ENCODE measurements at regions not wholly inside any gene's neighbourhood (a gene's known extent, or its start where the extent isn't known, plus 50 kb on each side); places are given as distances from the start of the nearest gene placed in this dataset.
A peak's percentile ranks its signal among the peaks of the same experiment; 100 is the strongest.

GRCh38 chr4:55175779-55176231, 50.4 kb upstream of the KDR start:
- no peak for ATAC-seq

GRCh38 chr4:55176497-55176896, 51.1 kb upstream of the KDR start:
- ATAC-seq = no peak

- ATAC-seq = no peak
Measured at GRCh38 chr4:55177461-55177860, 52.1 kb upstream of the KDR start.

GRCh38 chr4:55178226-55179005, 53.0 kb upstream of the KDR start:
- ATAC-seq = no peak

GRCh38 chr4:55181010-55182005, 55.9 kb upstream of the KDR start:
- no peak for ATAC-seq

- ATAC-seq = peak; percentile 90
Measured at GRCh38 chr4:55183926-55184599, 58.7 kb upstream of the KDR start.

DNA sequence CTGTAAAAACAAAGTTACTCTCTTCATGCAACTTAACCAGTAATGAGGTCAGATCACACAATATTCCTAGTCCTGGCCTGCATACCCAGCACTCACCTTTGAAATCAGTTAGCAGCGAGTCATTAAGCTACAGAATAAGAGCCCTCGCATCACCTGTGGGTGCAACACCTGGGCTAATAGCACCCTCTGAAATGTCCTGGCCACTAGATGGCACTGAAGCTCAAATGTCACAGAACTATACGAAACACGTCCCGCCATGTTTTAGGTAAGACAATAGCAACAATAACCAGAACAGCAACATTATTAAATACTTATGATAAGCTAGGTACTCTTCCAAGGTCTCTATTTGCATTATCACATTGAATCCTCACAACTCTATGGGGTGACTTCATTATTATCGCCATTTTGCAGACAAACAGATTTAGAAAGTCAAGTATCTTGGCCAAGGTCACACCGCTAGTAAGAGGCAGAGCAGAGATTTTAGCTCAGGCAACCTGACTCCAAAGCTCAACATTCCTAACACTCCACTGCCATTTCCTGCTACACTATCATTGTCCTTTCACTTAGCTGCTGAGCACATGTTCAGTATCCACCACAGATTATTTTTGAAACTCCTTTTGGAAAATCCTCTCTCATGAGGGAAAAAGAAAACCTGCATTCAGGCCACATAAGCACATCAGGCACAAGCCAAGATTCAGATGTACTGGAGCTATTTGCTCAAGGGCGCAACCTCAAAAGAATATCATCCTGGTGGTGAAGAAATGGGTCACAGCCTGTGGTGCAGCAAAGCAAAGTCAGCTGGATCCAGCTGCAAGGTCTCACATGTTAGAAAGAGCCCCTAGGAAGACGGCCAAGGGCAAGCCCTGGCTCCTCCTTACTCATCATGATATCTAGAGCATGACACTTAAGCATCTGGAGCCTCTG, 59.5 kb upstream of the KDR start:
- peak; percentile 74 for ATAC-seq

- ATAC-seq = no peak
Measured at GRCh38 chr4:55186123-55186522, 60.7 kb upstream of the KDR start.

DNA sequence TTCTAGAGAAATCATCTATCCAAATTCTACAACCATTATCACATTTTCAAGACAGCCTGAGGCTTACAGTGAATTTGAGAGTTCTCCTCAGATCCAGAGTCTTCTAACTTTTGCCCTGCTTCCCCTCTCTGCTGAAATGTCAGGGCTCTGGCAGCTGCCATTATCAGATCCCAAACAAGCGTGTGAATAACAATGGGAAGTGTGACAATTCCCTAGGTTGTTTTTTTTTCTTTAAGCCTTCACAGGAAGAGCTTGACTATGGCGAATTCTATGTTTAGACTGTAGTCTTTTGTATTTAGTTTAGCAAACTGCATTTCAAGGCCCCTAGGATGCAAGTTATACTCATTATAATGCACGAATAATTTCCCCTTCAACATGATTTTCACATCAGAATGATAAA, 61.3 kb upstream of the KDR start:
- no peak for ATAC-seq

GRCh38 chr4:55214172-55214571, 88.8 kb upstream of the KDR start:
- no peak for ATAC-seq

- ATAC-seq = no peak
Measured at GRCh38 chr4:55215087-55215486, 89.7 kb upstream of the KDR start.

DNA sequence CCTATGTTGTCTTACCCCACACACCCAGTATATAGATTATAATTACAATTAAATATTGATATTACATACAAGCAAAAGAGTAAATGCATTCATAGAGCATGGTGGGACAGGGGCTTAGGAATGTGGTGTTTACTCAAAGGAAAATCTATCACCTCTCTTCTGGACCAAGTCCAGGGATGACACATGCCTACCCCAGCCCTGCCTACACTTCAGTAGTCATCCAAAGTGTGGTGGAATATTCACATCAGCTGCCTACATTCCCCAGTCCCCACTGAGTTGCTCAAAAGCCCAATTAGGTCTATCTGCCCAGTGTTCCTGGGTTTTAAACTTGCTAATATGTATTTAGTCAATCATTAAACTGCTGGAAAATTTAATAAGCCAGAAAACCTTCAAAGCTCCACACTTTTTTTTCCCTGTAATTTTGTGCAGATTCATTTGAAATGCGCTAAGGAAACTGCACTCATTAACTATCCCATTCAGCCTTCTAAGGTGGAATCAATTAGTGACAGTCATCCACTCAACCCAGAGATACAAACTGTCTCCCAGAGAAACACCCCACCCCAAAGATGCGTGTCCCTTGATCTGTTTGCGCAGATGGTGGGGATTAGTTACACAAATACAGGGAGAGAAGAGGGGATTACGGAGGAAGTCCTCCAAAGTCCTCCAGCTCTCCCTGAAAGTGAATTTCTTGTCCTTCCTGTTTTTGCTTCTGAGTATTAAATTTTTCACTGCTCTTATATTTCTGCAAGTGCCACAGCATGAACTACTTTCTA, 91.7 kb upstream of the KDR start:
- no peak for ATAC-seq

- no peak for ATAC-seq
Measured at GRCh38 chr4:55218041-55218440, 92.6 kb upstream of the KDR start.

DNA sequence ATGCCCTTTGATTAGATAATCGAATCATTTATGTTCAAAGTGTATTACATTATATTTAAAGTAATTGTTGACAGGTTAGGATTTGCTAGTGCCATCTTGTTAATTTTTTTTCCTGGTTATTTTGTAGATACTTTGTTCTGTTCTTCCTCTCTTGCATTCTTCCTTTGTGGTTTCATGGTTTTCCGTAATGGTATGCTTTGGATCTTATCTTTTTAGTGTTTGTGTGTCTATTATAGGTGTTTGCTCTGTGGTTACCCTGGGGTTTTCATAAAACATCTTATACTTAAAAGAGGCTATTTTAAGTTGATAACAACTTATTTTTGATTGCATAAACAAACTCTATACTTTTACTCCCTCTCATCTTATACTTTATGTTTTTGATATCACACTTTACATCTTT, 108.2 kb upstream of the SRD5A3 start:
- no peak for ATAC-seq

DNA sequence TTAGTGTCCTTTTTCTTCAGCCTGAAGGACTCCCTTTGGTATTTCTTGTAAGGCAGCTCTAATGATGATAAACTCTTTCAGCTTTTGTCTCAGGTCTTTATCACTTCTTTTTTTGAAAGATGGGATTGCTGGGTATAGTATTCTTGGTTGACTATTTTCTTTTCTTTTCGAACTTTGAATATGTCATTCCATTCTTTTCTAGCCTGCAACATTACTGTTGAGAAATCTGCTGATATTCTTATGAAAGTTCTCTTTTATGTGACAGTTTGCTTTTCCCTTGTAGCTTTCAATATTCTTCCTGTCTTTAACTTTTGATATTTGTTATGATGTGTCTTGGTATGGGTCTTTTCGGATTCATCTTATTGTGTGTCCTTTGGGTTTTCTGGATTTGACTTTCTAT, 107.6 kb upstream of the SRD5A3 start:
- ATAC-seq = no peak

DNA sequence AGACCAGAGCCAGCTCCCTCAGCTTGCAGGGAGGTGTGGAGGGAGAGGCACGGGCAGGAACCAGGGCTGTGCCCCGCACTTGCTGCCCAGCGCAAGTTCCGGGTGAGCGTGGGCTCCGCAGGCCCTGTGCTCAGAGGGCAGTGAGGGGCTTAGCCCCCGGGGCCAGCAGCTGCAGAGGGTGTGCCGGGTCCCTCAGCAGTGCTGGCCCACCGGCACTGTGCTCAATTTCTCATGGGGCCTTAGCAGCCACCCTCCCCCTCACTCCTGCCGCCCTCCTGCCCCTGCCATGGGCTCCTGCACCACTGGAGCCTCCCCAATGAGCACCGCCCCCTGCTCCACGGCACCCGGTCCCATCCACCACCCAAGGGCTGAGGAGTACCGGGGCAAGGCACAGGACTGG, 104.6 kb upstream of the SRD5A3 start:
- ATAC-seq = no peak

DNA sequence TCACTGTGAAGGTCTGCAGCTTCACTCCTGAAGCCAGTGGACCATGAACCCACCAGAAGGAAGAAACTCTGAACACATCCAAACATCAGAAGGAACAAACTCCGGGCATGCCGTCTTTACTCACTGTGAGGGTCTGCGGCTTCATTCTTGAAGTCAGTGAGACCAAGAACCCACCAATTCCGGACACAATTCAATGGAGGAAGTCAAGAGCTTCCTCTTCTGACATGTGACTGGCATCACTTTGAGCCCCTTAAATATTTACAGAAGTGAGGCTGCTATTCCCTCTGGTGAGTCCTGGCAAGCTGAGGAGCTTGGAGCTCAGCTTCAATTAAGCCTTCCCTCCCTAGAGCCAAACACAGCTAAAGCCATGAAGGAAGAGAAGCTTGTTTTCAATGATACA, 103.5 kb upstream of the SRD5A3 start:
- no peak for ATAC-seq

DNA sequence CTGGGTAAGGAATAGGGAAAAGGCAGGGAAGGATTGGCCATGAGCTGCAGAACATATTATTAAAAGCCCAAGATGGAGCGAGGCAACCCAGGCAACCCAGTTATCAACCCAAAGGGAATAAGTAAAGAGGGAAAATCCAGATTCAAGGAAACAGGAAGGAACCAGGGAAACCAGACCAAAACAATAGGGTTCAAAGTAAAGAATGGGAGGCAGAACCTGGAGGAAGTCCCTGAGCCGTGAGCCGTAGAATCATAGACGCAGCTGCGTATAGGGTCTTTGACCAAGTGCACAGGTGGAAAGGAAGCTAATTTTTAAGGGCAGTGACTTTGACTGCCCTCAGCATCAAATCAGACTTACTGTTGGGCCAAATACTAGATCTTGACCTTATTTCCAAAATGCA, 98.5 kb upstream of the SRD5A3 start:
- no peak for ATAC-seq

DNA sequence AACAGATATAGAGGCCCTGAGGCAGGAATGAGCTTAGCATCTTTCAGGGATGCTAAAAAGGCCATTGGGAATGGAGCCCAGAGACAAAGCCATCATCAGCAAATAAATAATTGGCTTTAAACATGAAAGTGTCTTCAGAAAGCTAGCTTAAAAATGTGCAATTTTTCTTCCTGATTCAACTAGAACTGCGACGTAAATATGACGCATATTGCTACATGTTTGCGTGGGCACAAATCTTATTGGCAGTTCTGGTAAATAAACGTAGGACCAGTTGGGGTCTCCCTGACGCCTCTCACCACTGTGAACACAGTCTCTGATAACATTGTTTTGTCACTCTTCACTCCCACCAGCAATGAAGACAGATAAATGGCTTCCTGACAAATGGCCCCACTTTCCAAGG, 97.3 kb upstream of the SRD5A3 start:
- no peak for ATAC-seq

- no peak for ATAC-seq
Measured at GRCh38 chr4:55249476-55249875, 96.6 kb upstream of the SRD5A3 start.

DNA sequence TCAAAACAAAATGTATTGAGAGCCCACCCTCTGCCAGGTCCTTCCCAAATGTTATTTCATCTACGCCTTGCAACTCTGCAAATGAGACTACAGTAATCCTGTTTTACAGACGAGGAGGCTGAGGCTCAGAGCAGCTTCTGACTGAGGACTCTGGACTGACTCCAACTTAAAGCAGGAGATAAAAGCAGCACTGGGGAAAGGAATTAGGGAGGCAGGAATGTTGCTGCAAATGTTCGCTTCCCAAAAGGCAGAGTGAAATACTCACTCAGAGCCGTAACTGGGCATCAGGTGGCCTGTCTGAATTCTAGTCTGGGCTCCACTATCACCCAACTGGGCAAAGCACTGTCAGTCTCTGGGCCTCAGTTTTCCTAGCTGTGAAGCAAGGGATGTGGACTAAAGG, 94.7 kb upstream of the SRD5A3 start:
- no peak for ATAC-seq
